ENCODE measurements at regions not wholly inside any gene's neighbourhood (a gene's known extent, or its start where the extent isn't known, plus 50 kb on each side); places are given as distances from the start of the nearest gene placed in this dataset.

GRCh38 chr15:23773093-23773492 lies 86.0 kb upstream of the NDN start:
- TF ChIP-seq CTCF (IDR thresholded peaks at IDR 0.05 in 2 of 3, conservative IDR thresholded peaks at IDR 0.05 in 1 of 3; ENCODE audit: borderline replicate concordance in 1 of 3, insufficient read depth in 1 of 3, low read depth in 2 of 3, low read length in 2 of 3) (no peak), ZNF274 (IDR thresholded peaks at IDR 0.05; ENCODE audit: low read depth, low read length) (no peak), CEBPB (IDR thresholded peaks at IDR 0.05; ENCODE audit: low read depth) (no peak), REST (IDR thresholded peaks at IDR 0.05; ENCODE audit: low read depth) (no peak), POLR2A (IDR thresholded peaks at IDR 0.05; ENCODE audit: borderline replicate concordance, extremely low read depth, insufficient read depth, insufficient read length) (no peak), SIN3A (IDR thresholded peaks at IDR 0.05; ENCODE audit: low read depth) (no peak), EZH2phosphoT487 (IDR thresholded peaks at IDR 0.05; ENCODE audit: borderline replicate concordance) (no peak)

Data from HCT116 (cell line).